Liver (tissue), 8 donors: ENCODE measurements at regions not wholly inside any gene's neighbourhood (a gene's known extent, or its start where the extent isn't known, plus 50 kb on each side); places are given as distances from the start of the nearest gene placed in this dataset.
A peak's percentile ranks its signal among the peaks of the same experiment; 100 is the strongest.

ENCODE experiments used
- DNase-seq: peaks from one replicate; pipeline ENCODE4 v3.0.0-alpha.2; 2017; ENCODE audit warnings: low spot score
- H3K27ac ChIP-seq, 2 donors: one replicate each; pipeline ENCODE4 v1.7.0; 2013; ENCODE audit warnings: inconsistent platforms in 2 of 2, low read length in 2 of 2, control low read depth in 1 of 2, low read depth in 1 of 2, mild to moderate bottlenecking in 1 of 2
- H3K27me3 ChIP-seq, 4 donors: one replicate each; pipeline versions ENCODE4 v1.6.1 to v1.7.0; 2013; ENCODE audit warnings: low read length in 3 of 4, inconsistent platforms in 1 of 4, mild to moderate bottlenecking in 1 of 4, moderate library complexity in 1 of 4; ENCODE audit not compliant: control insufficient read depth in 4 of 4, insufficient read depth in 4 of 4
- H3K36me3 ChIP-seq, 4 donors: one replicate each; pipeline versions ENCODE4 v1.6.1 to v1.7.0; 2013; ENCODE audit warnings: low read length in 3 of 4, mild to moderate bottlenecking in 3 of 4, low read depth in 1 of 4, moderate library complexity in 1 of 4; ENCODE audit not compliant: control insufficient read depth in 4 of 4, insufficient read depth in 3 of 4
- H3K4me1 ChIP-seq, 4 donors: one replicate each; pipeline versions ENCODE4 v1.6.1 to v1.7.0; 2013; ENCODE audit warnings: low read length in 3 of 4, mild to moderate bottlenecking in 3 of 4, moderate library complexity in 1 of 4; ENCODE audit not compliant: control insufficient read depth in 4 of 4, insufficient read depth in 4 of 4
- H3K4me3 ChIP-seq, 3 donors: one replicate each; pipeline versions ENCODE4 v1.6.1 to v1.7.0; 2013; ENCODE audit warnings: low read length in 3 of 3, control low read depth in 1 of 3, low read depth in 1 of 3, mild to moderate bottlenecking in 1 of 3
- H3K9ac ChIP-seq, 2 donors: one replicate each; pipeline ENCODE4 v1.7.0; 2013; ENCODE audit warnings: low read length in 2 of 2, mild to moderate bottlenecking in 2 of 2, moderate library complexity in 2 of 2, control low read depth in 1 of 2, low read depth in 1 of 2
- H3K9me3 ChIP-seq, 4 donors: one replicate each; pipeline versions ENCODE4 v1.6.1 to v1.7.0; 2013; ENCODE audit warnings: low read length in 3 of 4; ENCODE audit not compliant: control insufficient read depth in 4 of 4
- FOXA2 ChIP-seq: IDR thresholded peaks from 2 replicates; pipeline ENCODE4 v1.6.1; 2016; ENCODE audit warnings: antibody characterized with exemption
- GABPA ChIP-seq, 2 donors: IDR thresholded peaks in 1 of 2; conservative IDR thresholded peaks in 1 of 2; 2 replicates each; pipeline ENCODE4 v1.6.1; 2016; ENCODE audit warnings: antibody characterized with exemption in 2 of 2, mild to moderate bottlenecking in 1 of 2, moderate library complexity in 1 of 2
- HNF4A ChIP-seq, 2 donors: conservative IDR thresholded peaks; 2 replicates each; pipeline ENCODE4 v1.6.1; 2016; ENCODE audit warnings: antibody characterized with exemption in 2 of 2, mild to moderate bottlenecking in 2 of 2
- JUND ChIP-seq, 2 donors: IDR thresholded peaks; 2 replicates each; pipeline ENCODE4 v1.6.1; 2016; ENCODE audit warnings: antibody characterized with exemption in 2 of 2
- NR2F2 ChIP-seq: IDR thresholded peaks from 2 replicates; pipeline ENCODE4 v1.6.1; 2016; ENCODE audit warnings: antibody characterized with exemption
- RXRA ChIP-seq, 2 donors: IDR thresholded peaks; 2 replicates each; pipeline ENCODE4 v1.6.1; 2017 to 2018; ENCODE audit warnings: antibody characterized with exemption in 2 of 2, mild to moderate bottlenecking in 1 of 2
- SP1 ChIP-seq: IDR thresholded peaks from 2 replicates; pipeline ENCODE4 v1.6.1; 2018; ENCODE audit warnings: antibody characterized with exemption, mild to moderate bottlenecking
- TAF1 ChIP-seq: conservative IDR thresholded peaks from 2 replicates; pipeline ENCODE4 v1.6.1; 2016; ENCODE audit warnings: antibody characterized with exemption, mild to moderate bottlenecking
- YY1 ChIP-seq: IDR thresholded peaks from 2 replicates; pipeline ENCODE4 v1.6.1; 2016; ENCODE audit warnings: antibody characterized with exemption, mild to moderate bottlenecking
- WGBS: extraction: QIAGEN DNeasy Blood & Tissue Kit; methylation state at CpG from one replicate; pipeline ENCODE4 v1.1.7; 2013; 5-methylcytosine and 5-hydroxymethylcytosine counted together
- TF ChIP-seq, protein P1 (sequence below): IDR thresholded peaks from 2 replicates; pipeline ENCODE4 v1.6.1; 2016; ENCODE audit warnings: antibody characterized with exemption, mild to moderate bottlenecking
- TF ChIP-seq, protein P2 (sequence below): IDR thresholded peaks from 2 replicates; pipeline ENCODE4 v1.6.1; 2016; ENCODE audit warnings: antibody characterized with exemption
- TF ChIP-seq, protein P3 (sequence below): IDR thresholded peaks from 2 replicates; pipeline ENCODE4 v1.6.1; 2016; ENCODE audit warnings: antibody characterized with exemption
- TF ChIP-seq, protein P4 (sequence below): IDR thresholded peaks from 2 replicates; pipeline ENCODE4 v1.6.1; 2016; ENCODE audit warnings: antibody characterized with exemption
- TF ChIP-seq, protein P5 (sequence below): fragments of 150-350 bp; IDR thresholded peaks from 2 replicates; pipeline ENCODE4 v1.5.1; 2017; ENCODE audit warnings: improper control_type of control experiment, low read depth, low read length; ENCODE audit not compliant: missing input control
- donor health status: healthy.
- donor health status: healthy.
- donor health status: healthy.
- donor health status: healthy.
- donor health status: healthy.

DNA sequence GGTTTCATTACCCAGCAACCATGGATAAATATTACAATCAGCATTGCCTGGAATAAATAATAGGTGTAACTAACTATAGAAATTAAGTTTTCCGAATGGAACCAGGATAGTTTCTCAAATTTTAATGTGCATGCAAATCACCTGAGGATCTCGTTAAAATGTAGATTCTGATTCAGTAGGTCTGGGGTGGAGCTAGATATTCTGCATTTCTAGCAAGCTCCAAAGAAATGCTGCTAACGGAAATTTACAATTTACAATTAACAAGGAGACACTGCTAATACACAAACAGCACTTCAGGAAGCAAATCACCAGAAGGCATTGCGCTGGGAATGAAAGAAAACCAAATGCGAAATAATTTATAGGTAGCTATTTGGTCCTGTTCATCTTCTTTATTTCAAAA is 597.5 kb upstream of the KLF12 start:
- Histone ChIP-seq H3K36me3 (no peaks in the 10 kb centered on the region), H3K27ac (no peak overlapping the region), H3K4me3 (no peak overlapping the region), H3K9ac (no peak overlapping the region), H3K27me3 (no peaks in the 10 kb centered on the region), H3K4me1 (no peaks in the 10 kb centered on the region), H3K9me3 (no peaks in the 10 kb centered on the region)
- 87% methylated on average over 5 of the region's 5 CpGs for whole genome bisulfite sequencing
- TF ChIP-seq, protein P1, sequence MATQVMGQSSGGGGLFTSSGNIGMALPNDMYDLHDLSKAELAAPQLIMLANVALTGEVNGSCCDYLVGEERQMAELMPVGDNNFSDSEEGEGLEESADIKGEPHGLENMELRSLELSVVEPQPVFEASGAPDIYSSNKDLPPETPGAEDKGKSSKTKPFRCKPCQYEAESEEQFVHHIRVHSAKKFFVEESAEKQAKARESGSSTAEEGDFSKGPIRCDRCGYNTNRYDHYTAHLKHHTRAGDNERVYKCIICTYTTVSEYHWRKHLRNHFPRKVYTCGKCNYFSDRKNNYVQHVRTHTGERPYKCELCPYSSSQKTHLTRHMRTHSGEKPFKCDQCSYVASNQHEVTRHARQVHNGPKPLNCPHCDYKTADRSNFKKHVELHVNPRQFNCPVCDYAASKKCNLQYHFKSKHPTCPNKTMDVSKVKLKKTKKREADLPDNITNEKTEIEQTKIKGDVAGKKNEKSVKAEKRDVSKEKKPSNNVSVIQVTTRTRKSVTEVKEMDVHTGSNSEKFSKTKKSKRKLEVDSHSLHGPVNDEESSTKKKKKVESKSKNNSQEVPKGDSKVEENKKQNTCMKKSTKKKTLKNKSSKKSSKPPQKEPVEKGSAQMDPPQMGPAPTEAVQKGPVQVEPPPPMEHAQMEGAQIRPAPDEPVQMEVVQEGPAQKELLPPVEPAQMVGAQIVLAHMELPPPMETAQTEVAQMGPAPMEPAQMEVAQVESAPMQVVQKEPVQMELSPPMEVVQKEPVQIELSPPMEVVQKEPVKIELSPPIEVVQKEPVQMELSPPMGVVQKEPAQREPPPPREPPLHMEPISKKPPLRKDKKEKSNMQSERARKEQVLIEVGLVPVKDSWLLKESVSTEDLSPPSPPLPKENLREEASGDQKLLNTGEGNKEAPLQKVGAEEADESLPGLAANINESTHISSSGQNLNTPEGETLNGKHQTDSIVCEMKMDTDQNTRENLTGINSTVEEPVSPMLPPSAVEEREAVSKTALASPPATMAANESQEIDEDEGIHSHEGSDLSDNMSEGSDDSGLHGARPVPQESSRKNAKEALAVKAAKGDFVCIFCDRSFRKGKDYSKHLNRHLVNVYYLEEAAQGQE = no peak
- TF ChIP-seq HNF4A (conservative IDR thresholded peaks at IDR 0.05) (no peak), RXRA (IDR thresholded peaks at IDR 0.05) (no peak), SP1 (no peak), NR2F2 (no peak), FOXA2 (no peak), YY1 (no peak), JUND (IDR thresholded peaks at IDR 0.05) (no peak), GABPA (IDR thresholded peaks at IDR 0.05 in 1 of 2, conservative IDR thresholded peaks at IDR 0.05 in 1 of 2) (no peak), TAF1 (no peak)
- TF ChIP-seq, protein P2, sequence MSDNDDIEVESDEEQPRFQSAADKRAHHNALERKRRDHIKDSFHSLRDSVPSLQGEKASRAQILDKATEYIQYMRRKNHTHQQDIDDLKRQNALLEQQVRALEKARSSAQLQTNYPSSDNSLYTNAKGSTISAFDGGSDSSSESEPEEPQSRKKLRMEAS = no peak
- TF ChIP-seq, protein P3, sequence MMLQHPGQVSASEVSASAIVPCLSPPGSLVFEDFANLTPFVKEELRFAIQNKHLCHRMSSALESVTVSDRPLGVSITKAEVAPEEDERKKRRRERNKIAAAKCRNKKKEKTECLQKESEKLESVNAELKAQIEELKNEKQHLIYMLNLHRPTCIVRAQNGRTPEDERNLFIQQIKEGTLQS = no peak
- TF ChIP-seq, protein P4, sequence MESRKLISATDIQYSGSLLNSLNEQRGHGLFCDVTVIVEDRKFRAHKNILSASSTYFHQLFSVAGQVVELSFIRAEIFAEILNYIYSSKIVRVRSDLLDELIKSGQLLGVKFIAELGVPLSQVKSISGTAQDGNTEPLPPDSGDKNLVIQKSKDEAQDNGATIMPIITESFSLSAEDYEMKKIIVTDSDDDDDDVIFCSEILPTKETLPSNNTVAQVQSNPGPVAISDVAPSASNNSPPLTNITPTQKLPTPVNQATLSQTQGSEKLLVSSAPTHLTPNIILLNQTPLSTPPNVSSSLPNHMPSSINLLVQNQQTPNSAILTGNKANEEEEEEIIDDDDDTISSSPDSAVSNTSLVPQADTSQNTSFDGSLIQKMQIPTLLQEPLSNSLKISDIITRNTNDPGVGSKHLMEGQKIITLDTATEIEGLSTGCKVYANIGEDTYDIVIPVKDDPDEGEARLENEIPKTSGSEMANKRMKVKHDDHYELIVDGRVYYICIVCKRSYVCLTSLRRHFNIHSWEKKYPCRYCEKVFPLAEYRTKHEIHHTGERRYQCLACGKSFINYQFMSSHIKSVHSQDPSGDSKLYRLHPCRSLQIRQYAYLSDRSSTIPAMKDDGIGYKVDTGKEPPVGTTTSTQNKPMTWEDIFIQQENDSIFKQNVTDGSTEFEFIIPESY = no peak
- TF ChIP-seq, protein P5, sequence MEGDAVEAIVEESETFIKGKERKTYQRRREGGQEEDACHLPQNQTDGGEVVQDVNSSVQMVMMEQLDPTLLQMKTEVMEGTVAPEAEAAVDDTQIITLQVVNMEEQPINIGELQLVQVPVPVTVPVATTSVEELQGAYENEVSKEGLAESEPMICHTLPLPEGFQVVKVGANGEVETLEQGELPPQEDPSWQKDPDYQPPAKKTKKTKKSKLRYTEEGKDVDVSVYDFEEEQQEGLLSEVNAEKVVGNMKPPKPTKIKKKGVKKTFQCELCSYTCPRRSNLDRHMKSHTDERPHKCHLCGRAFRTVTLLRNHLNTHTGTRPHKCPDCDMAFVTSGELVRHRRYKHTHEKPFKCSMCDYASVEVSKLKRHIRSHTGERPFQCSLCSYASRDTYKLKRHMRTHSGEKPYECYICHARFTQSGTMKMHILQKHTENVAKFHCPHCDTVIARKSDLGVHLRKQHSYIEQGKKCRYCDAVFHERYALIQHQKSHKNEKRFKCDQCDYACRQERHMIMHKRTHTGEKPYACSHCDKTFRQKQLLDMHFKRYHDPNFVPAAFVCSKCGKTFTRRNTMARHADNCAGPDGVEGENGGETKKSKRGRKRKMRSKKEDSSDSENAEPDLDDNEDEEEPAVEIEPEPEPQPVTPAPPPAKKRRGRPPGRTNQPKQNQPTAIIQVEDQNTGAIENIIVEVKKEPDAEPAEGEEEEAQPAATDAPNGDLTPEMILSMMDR = no peak
- no peak for DNase-seq

DNA sequence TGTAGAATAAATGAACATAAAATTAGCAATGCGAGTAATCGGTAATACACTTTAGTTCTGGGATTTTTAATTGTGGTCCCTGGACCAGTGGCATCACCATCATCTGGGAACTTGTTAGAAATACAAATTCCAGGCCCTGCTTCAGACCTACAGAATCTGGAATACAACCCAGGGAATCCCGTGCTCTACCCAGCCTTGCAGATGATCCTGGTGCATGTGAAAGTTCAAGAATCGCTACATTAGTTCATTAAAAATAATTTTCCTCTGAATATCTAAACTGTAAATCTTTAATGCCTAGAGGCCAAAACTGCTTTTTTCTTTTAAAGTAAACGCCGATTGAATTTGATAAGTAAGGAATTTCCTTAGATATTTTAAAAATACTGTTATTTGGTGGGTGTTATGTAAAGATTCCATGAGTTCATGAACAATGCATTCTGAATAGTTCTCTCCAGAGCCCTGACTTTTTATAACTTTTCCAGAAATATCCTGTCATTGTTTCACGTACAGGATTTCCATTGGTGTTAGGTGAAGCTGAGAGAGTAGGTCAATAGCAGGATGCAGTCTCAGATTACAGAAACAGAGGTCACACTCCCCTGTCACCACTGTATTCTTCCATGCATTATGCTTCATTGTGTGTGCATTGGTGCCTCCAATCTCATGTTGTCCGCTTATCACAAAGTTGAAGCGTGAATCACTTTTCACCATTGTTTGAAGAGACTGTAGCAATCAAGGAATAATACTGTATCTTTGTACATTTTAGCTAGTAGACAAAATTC is 596.5 kb upstream of the KLF12 start:
- Histone ChIP-seq H3K4me1 (no peaks in the 10 kb centered on the region), H3K9me3 (no peaks in the 10 kb centered on the region), H3K36me3 (no peaks in the 10 kb centered on the region), H3K4me3 (no peak overlapping the region), H3K27ac (no peak overlapping the region), H3K27me3 (no peaks in the 10 kb centered on the region), H3K9ac (no peak overlapping the region)
- 80% methylated on average over 9 of the region's 9 CpGs for WGBS
- TF ChIP-seq YY1 (no peak), RXRA (IDR thresholded peaks at IDR 0.05) (no peak), NR2F2 (peak; percentile 62)
- TF ChIP-seq, protein P2 = no peak
- DNase-seq = no peak
